Chondrocyte (in vitro differentiated cells): ENCODE measurements at regions not wholly inside any gene's neighbourhood (a gene's known extent, or its start where the extent isn't known, plus 50 kb on each side); places are given as distances from the start of the nearest gene placed in this dataset.

Experiments
- DNase-seq: peaks from one replicate; pipeline ENCODE4 v3.0.0; 2021; ENCODE audit warnings: mixed read lengths, low spot score
- H3K27ac Mint-ChIP-seq: one replicate; pipeline ENCODE4 v1.8.0; 2021; ENCODE audit warnings: mild to moderate bottlenecking, moderate library complexity, mixed read lengths; ENCODE audit not compliant: unreplicated experiment
- H3K27me3 Mint-ChIP-seq: 2 replicates; pipeline ENCODE4 v1.8.0; 2021; ENCODE audit warnings: low read depth, mixed read lengths
- H3K36me3 Mint-ChIP-seq: 2 replicates; pipeline ENCODE4 v1.8.0; 2021; ENCODE audit warnings: low read depth, mixed read lengths
- H3K4me1 Mint-ChIP-seq: 2 replicates; pipeline ENCODE4 v1.8.0; 2021; ENCODE audit warnings: low read depth, mild to moderate bottlenecking, mixed read lengths
- H3K4me3 Mint-ChIP-seq: one replicate; pipeline ENCODE4 v1.8.0; 2021; ENCODE audit warnings: mild to moderate bottlenecking, moderate library complexity, mixed read lengths; ENCODE audit not compliant: unreplicated experiment
- H3K9me3 Mint-ChIP-seq: 2 replicates; pipeline ENCODE4 v1.8.0; 2021; ENCODE audit warnings: low read depth, mixed read lengths
- TF ChIP-seq, protein P1 (sequence below): fragments of 200-600 bp; sonication (generic); IDR thresholded peaks from 2 replicates; pipeline ENCODE4 v1.5.0; 2021; ENCODE audit warnings: antibody characterized with exemption, mild to moderate bottlenecking, moderate library complexity

DNA sequence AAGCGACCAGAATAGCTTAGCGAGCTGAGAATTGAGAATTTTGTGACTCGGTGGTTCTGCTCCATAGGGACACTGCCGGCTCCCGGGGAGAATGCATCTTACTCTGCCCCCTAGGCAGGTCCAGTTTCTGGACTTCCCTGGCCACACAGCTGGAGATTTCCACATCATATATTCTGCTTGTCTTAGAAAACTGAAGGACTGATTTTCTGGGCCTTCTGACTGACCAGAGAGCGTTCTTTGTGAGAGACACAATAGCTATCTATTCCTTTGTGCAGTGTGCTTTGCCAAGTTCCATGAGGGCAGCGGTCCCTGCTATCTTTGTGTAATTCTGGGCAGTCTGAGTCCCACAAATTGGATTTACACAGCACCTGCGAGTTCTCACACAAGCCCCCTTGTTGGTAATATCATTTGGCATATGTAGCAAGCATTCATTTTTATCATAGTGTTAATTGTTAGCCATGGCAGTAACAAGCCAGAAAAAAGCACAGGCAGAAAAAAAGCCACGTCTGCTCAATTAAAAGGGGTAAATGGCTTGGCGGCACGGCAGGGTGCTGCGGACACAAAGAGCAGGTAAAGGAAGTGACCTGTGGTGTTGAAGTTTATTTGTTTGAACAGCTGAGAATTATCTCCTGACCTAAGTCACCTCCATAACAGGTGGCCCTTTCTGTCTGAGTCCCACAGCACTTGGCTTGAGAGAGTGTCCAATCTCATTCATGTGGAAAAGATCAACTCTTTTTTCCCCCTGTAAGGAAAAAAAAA, 688.7 kb downstream of the TUSC7 start:
- TF ChIP-seq, protein P1, sequence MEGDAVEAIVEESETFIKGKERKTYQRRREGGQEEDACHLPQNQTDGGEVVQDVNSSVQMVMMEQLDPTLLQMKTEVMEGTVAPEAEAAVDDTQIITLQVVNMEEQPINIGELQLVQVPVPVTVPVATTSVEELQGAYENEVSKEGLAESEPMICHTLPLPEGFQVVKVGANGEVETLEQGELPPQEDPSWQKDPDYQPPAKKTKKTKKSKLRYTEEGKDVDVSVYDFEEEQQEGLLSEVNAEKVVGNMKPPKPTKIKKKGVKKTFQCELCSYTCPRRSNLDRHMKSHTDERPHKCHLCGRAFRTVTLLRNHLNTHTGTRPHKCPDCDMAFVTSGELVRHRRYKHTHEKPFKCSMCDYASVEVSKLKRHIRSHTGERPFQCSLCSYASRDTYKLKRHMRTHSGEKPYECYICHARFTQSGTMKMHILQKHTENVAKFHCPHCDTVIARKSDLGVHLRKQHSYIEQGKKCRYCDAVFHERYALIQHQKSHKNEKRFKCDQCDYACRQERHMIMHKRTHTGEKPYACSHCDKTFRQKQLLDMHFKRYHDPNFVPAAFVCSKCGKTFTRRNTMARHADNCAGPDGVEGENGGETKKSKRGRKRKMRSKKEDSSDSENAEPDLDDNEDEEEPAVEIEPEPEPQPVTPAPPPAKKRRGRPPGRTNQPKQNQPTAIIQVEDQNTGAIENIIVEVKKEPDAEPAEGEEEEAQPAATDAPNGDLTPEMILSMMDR: no peak
- Mint-ChIP-seq H3K4me3 (no peak overlapping the region), H3K9me3 (no peaks in the 10 kb centered on the region), H3K27me3 (peaks cover 28% of the 10 kb centered on the region), H3K36me3 (no peaks in the 10 kb centered on the region), H3K4me1 (peaks cover 7% of the 10 kb centered on the region), H3K27ac (no peak overlapping the region)
- no peak for DNase-seq

DNA sequence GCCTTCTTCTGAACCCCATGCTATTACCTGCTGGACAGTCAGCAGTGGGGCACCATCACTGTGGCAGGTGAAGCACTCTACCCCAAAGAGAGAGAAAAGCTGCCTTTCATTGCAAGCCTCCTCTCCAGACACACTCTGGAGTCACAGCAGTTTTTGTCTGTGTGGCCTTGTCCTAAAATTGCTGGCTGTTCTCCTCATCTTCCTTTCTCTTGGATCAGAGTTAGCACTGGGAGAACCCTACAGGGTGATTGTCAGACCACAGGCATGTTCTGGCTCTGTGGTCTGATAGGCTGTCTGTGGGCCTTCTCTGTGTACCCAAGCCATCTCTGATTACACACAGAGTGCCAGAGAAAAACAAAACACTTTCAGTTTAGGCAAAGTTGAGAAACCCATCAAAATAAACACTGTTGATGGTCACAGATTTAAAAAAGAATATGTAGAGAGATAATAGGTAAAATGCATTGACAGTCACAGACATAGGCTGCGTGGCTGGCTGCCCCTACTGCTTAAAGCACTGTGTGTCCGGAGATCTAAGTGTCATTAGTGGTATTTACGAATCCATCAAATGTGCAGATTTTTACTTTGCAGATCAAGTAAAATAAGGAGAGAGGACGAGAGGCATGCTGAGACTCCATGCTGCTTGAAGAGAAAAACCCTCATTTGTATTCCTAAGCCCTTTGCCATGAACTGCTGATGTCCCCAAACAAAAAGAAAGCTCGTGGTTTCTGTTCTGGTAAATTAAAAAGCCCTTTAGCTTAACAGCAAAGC, 689.9 kb downstream of the TUSC7 start:
- H3K36me3 Mint-ChIP-seq: no peaks in the 10 kb centered on the region
- peaks cover 7% of the 10 kb centered on the region for H3K4me1 Mint-ChIP-seq
- no peak for DNase-seq
- peaks cover 25% of the 10 kb centered on the region for H3K27me3 Mint-ChIP-seq
- H3K27ac Mint-ChIP-seq: no peak overlapping the region
- H3K9me3 Mint-ChIP-seq: no peaks in the 10 kb centered on the region
- TF ChIP-seq, protein P1: no peak
- no peak overlapping the region for H3K4me3 Mint-ChIP-seq

DNA sequence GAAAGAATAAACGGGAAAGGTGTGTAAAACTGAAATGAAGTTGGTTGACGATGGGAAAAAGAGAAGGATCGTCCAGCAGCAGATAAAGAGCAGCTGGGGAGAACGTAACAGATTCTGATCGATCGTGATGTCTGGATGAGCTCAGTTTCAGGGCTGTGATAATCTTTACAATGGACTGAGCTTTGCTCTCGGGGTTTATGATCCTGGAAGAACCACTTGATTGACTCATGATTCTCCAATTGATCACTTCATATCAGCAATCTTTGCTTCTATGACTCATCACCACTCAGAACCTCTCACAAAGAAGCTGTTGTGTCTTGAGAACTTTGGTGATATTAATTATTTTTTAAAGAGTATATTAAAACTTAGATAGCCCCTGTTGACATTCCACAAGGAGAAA, 690.7 kb downstream of the TUSC7 start:
- TF ChIP-seq, protein P1: no peak
- Mint-ChIP-seq H3K4me1 (peaks cover 7% of the 10 kb centered on the region), H3K36me3 (no peaks in the 10 kb centered on the region), H3K27me3 (peaks cover 25% of the 10 kb centered on the region), H3K9me3 (no peaks in the 10 kb centered on the region), H3K4me3 (no peak overlapping the region), H3K27ac (no peak overlapping the region)
- DNase-seq: no peak

DNA sequence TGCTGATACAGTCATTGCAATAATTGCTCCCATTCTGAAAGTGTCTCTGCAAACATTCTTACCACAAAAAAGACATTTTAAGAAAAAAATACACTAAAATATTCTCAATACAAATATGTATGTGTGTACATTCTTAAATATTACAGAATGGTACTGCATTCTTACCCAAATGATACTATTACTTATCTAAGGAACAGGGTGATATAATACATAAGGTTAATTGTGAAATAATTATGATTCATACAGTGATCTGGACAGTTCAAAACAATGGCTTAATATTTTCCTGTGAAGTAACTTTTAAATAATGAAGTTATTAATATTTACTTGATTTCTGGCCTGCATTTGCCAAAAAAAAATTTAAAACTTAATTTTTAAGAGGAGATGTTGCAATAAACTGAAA, 694.6 kb downstream of the TUSC7 start:
- Mint-ChIP-seq H3K4me3 (no peak overlapping the region), H3K27me3 (peaks cover 8% of the 10 kb centered on the region), H3K27ac (no peak overlapping the region), H3K36me3 (peaks cover under 1% of the 10 kb centered on the region), H3K9me3 (peaks cover under 1% of the 10 kb centered on the region), H3K4me1 (peaks cover 5% of the 10 kb centered on the region)
- DNase-seq: no peak
- TF ChIP-seq, protein P1: no peak

DNA sequence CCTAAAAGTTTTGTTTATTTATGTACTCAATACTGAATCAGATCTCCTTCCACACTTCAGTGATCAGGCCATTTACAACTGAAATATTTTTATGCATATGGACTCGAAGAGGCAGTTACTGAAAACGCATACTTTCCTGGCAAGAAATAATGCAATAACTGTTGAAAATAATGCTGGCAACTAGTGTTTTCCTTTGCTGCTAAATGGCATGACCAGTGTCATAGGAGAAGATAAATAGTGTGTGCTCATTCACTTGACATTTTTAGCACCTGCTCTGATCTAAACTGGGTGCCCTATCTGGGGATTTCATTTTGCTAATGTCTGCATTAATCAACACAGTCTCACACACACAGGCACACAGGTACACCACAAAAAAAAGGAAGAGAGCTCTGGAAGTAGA, 695.2 kb downstream of the TUSC7 start:
- Mint-ChIP-seq H3K27ac (no peak overlapping the region), H3K9me3 (peaks cover 2% of the 10 kb centered on the region), H3K4me3 (no peak overlapping the region), H3K36me3 (peaks cover 2% of the 10 kb centered on the region), H3K27me3 (peaks cover 7% of the 10 kb centered on the region), H3K4me1 (no peaks in the 10 kb centered on the region)
- DNase-seq: no peak
- TF ChIP-seq, protein P1: no peak
